ENCODE measurements at regions not wholly inside any gene's neighbourhood (a gene's known extent, or its start where the extent isn't known, plus 50 kb on each side); places are given as distances from the start of the nearest gene placed in this dataset.

DNA sequence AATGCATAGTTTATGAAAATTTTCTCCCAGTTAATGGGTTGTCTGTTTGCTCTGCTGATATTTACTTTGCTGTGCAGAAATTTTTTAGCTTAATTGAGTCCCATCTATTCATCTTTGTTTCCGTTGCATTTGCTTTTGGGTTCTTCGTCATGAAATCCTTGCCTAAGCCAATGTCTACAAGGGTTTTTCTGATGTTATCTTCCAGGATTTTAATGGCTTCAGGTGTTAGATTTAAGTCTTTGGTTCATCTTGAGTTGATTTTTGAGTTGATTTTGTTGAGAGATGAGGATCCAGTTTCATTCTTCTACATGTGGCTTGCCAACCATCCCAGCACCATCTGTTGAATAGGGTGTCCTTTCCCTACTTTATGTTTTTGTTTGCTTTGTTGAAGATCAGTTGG lies 85.2 kb downstream of the DRAM2 start:
- TF ChIP-seq SUZ12 (IDR thresholded peaks at IDR 0.05; ENCODE audit: extremely low read depth, insufficient read depth, insufficient read length) = no peak
- no peak for TF ChIP-seq YY1 (IDR thresholded peaks at IDR 0.05; ENCODE audit: insufficient read depth, insufficient read length)
- no peak for TF ChIP-seq ZNF274 (IDR thresholded peaks at IDR 0.05; ENCODE audit: low read depth, low read length)

Measured in NT2/D1 (cell line).